ENCODE measurements at regions not wholly inside any gene's neighbourhood (a gene's known extent, or its start where the extent isn't known, plus 50 kb on each side); places are given as distances from the start of the nearest gene placed in this dataset.
"Not testable (repeated sequence)": the region's sequence is repeated elsewhere in the genome, so short reads cannot be mapped to it uniquely, and the experiment has no call there.

DNA sequence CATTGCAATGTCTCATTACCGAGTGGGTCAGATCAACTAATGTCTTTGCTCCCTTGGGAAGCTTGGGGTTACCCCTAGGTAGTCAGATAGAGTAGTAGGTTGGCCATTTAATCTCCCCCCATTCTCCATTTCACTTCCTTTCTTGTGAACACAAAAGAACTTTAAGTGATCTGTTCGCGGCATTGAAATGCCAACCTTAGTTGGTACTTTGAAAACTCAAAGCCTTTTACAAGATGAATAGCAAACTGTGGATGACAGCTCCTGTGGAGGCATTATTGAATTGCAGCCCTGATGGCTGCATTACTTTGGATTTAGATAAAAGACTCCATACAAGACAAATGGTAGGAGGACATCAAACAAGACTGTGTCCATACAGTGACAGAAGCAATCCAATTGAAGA is 469.1 kb downstream of the GBA3 start:
- DNase-seq = no peak

DNA sequence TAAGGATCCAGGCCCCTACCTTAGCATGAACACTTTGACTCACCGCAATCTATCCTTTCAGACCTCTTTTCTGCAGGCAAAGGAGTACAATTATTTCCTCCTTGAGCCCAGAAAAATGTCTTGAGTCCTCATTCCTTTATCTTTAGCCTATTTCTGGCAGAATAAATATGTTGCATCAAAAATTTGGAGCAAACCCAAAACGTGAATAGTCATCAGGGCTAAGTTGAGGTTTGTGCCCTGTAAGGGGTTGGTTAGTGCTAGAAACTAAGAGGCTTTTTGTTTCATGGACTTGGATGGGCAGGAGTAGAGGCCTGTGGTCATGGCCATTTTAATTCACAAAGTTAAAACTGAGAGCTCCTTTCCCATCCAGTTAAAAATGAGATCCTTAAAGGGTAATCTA is 460.3 kb downstream of the GBA3 start:
- DNase-seq = no peak

DNA sequence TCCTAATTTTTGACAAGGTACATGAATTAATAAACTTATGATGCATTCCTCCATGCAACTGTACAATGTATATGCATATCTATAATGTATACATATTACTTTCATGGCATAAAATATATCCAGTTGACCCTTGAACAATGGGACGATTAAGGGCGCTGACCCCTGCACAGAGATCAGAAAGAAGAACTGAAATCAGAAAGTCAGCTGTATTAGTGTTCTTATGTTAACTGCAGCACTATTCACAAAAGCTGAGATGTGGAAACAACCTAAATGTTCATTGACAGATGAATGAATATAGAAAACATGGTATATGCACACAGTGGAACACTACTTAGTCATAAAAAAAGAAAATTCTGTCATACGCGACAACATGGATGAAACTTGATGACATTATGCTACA is 457.1 kb downstream of the GBA3 start:
- no peak for DNase-seq

DNA sequence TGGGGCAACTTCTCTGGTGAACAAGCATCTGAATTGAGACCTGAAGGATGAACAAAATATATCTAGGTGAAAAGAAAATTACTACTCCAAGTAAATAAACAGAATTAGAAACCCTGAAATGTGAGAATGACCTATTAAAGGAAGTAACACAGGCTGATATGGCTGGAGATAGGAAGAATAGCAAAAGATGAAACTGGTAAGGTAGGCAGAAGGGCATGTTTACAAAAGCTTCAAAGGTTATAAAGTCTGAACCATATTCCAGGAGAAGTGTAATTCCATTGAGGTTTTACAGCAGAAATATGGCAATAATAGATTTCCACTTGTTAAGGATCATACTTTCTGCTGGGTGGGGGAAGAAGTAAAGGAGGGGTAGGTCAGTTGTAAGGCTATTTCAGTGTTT is 452.0 kb downstream of the GBA3 start:
- no peak for DNase-seq

DNA sequence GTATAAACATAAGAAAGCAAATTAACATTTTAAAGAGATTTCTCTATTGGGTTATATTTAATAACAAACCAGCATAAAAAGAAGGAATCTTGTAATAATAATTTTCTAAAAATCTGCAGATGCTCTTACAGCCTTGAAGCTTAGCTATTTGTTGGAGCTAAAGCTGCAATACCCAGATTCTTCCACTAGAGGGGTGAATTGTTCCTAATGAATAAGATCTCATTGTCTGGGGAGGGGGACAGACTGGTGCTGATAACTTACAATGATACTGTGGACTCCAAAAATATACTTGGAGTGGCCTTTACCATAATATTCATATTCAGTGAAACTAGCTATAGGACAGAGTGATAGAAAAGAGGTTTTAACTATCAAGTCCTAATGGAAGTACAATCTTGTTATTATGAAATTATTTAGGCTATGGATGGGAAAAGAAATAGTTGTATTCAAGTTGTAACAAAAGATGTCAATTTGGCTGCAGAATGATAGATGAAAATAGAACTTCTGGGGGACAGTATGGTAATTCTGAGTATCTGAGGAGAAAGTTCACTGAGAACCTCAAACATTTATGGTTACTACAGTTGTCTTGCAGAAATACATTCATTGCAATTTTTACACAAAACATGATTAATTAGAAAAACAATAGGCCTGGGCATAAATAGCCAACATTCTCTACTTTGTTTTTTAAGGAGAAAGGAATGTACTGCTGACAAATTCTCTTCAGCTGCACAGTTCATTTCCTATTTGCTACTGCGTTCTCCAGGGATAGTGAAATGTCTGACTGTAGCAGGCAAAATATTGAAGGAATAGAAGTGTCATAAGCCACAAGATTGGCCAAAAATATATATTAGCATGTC is 443.3 kb downstream of the GBA3 start:
- DNase-seq = peak; percentile 8 to 70

DNA sequence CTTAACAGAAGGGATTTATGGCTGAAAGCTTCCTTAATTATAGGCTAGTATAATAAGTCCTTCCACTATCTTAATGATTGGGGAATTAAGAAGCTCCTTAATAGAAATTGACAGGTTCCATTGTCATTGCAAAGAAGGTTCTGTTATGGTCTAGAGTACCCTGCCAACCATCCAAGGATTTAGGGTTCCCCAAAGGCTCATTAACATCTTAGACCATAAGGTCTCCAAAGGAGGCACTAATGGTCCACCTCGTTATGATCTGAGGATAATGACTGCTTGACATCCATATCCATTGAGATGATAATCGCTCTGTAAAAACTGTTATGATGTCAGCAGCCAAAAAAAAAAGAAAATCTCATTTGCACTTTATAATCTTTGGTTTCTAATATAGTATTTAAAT is 441.6 kb downstream of the GBA3 start:
- DNase-seq = no peak

DNA sequence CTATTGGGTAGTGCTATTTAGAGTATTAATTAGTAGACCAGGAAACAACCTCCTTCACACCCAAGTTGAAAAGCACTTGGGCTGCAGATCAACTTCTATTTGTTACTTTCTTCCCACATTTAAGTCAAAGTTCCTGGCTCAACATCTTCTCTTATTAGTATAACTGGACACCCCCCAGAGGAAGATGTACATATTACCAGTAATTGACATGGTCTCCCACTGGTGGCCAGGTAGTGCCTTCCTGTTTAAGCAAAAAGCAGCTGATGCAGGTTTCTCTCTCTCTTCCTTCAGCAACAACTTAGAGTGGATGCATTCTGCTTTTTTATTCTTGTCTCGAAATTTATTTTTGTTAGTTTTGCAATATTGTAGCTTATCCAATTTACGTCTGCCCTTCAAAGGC is 438.1 kb downstream of the GBA3 start:
- no peak for DNase-seq

DNA sequence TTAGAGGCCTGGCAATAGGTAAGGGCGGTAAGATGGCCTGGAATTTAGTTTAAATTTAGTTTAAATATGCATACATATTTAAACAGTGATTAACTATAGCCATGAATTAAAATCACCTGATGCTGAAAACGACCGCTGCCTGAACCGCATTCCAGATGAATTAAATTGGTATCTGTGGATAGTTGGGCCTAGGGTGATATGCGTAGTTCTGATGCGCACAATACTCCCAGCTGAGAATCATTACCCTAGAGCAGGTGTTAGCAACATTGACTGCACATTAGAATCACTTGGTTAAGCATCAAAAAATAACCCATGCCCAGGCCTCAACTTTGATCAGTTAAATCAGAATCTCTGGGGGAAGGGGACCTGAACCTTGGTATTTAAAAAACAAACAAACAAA is 432.4 kb downstream of the GBA3 start:
- no peak for DNase-seq

DNA sequence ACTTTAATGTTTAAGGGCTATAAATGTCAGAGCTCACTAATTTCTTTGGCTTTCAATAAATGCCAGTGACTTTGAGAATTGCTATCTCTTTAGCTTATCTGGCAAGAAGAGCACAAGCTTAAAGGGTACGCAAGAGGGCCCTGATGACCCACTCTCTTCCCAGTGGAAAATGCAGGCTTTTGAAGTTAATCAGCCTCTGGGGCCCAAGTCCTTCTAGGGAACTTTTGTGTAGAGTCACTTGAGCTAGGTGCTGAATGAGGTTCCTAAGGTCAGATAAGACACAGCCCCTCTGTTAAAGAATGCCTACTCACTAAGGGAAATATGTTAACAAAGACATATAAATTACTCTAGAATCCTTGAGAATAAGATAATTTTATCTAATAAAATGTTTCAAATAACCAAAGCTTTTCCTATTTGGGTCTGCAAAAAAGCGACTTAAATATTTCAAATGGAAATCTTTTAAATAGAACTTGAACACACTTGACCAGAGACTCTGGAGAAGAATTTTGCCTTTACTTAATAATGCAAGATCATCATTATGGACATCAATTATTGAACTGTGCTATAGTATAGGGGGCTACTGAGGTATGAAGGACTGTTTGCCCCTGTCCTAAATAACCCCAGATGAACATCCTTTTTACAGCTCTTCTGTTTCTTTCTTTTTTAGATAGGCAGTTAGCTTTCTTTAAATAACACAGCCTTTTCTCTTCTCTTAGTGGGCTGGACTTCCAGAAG is 430.1 kb downstream of the GBA3 start:
- DNase-seq = no peak

DNA sequence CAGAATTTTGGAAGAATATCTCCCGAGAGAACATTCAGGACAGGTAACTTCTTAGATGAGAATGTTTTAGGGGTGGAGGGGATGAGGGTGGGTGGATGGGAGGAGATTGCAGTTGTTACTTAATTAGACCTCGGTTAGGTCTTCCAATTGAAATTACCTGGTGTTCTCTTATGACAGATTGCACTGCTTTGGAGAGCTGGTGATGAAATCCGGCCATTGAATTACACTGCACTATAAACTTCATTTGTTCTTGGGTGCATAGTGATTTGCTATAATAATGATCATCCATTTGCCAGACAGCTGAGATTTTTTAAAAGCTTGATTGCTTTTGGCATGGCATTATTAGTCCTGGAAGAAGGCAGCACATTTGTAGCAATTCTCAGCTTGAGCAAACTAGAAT is 427.6 kb downstream of the GBA3 start:
- no peak for DNase-seq

DNA sequence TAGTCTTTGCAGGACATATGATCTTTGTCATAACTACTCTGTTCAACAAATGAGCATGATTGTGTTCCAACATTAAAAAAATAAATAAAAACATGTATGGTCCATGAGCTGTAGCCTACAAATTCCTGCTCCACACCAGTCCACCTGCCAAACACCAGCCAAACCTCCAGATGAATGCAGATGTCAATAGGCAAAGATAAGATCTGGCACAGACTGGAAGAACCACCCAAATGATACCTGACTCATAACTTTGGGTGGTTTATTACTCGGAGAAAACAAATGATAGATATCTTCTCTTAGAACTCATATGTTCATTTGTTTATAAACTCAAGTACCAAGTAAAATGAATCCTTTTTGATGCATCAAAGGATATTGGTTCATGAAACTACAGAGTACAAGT is 425.1 kb downstream of the GBA3 start:
- no peak for DNase-seq

DNA sequence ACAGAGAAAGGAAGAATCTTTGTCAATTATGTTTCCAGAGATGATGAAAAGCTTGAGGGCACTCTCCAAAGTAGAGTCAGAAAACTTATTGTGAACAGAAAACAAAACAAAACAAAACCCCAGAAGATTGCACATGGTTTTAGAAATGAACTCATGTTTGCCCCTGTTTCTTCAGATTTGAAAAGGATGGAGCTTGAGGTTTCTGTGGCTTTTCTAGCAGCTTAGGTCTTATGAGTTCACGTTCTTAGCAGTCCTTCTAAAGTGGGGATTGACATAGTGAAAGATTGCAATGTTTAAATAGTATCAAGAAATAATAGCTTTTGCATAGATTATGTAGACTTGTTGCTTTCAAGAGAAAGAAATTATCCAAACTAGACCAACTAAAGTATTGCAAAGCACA is 421.8 kb downstream of the GBA3 start:
- DNase-seq = no peak

DNA sequence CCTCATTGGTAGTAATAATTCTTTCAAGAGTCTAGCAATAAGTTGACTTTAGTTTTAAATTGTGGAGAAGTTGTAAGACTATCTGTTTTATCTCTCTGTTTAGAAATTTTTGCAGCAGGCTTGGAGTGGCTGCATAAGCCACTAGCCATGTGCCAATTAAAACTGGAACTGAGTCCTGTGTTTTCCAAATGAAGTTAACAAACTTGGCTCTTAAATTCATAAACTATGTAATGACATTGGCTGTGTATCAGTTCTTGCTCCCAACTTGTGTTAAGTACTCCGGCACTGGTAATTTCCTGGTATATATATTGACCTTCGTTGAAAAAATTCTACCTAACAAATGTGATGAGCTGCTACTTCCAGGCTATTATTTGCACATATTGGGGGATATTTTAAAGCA is 420.4 kb downstream of the GBA3 start:
- DNase-seq = no peak

DNA sequence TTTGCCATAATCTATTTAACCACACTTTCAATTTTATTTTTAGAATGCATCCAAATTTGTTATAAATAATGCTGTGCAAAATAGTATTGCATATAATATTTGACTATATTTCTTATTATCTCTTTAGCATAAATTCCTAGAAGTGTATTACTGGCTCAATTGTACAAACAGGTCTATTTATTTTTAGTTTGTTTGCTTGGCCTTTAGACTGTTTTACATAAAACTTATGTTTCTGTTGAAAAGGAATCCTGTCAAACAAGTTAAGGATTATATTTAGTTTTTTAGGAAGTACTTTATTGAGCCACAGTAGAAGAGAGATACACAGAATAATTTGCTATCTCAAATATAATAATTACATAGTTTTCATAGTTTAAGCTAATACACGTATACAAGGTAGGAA is 413.8 kb downstream of the GBA3 start:
- DNase-seq = no peak

DNA sequence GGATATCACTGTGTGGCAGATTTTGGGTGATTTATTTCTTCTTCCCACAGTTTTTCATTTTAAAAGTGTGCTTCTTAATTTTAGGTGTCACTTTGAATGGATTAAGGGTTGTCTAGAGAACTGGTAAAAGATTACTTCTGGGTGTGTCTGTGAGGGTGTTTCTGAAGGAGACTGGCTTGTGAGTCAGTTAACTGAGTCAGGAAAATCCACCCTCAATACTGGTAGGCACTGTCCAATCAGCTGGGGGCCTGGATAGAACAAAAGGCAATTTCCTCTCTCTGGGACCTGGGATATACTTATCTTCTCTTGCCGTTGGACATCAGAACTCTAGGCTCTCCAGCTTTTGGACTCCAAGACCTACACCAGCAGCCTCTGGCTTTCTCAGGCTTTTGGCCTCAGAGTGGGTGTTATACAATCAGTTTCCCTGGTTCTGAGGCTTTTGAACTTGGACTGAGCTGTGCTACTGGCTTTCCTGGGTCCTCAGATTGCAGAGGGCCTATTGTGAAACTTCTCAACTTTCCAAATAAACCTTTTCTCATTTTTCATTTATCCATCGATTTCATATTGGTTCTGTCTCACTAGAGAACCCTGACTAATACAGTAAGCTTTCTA is 413.1 kb downstream of the GBA3 start:
- DNase-seq = no peak

DNA sequence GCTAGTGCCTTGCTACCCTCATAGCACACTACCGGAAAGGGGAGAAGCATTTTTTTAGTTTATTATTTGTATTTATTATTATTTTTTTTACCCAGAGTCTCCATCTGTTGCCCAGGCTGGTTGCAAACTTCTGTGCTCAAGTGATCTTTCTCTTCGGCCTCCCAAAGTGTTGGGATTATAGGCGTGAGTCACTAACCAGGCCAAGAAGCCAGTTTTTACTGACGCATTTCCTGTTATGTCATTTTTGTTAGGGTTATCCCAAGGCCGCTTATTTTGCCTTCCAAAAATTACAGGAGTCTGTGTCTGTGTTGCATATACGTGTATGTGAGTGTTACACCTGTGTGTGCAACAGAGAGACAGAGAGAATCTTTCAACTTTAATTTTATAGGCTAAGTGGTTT is 404.5 kb downstream of the GBA3 start:
- DNase-seq = no peak

DNA sequence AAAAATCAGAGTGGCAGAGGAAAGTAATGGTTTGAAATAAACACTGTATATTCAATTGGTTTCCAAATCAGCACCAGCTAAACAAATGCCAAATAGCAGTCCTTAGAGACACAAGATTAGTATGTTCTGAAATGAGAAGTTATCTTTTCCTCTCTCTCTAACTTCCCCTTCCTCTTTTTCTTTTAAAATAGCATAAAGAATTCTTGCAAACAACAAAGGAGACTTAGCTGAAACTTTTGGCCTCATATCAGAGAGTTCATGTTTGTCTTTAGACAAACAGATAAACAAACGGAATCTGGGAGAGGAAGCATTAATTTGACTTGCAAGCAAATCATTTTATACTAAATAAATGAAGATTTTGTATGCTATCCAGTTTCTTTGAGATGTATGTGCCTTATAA is 399.0 kb downstream of the GBA3 start:
- DNase-seq = peak in 1 of 2 donors; percentile 2

DNA sequence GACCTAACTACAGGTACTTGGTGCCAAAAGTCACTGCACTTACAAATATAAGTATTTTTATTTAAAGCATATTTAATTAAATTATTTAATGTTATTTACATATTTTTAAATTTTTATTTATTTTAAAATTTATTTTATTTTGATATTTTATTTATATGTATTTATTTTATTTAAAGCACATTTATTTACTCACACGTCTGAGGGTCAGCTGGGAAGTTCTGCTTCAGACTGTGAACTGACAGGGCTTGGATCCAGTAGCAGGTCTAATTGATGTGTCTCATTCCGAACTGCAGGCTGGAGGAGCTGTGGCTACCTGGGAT is 392.5 kb downstream of the GBA3 start:
- no peak for DNase-seq

DNA sequence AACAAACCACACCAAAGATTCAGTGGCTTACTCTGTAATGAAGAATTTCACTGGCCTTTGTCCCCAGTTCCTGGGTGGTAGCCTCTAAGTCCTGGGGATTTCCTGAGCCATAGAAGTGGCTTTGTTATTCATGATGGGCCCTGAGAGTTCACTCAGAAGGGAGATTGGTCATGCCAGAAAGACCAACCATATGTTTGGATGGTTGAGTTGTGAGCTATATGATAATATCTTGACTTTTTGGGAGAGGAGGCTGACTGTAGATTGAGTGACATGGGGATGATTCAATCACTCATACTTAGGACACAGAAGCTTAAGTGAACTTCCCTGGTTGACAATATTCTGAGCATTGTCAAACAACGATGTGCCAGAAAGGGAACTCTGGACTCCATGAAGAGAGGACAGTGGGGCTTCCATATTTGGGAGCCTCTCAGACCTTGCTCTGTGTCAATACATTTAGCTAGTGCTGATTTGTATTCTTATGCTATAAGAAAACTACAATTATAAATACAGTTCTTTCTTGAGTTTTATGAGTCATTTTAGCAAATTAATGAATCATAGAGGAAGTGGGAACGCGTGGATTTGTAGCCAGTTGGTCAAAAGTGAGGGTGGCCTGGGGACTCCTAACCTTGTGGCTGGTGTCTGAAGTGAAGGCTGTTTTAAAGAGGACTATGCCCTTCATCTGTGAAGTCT is 392.0 kb downstream of the GBA3 start:
- no peak for DNase-seq

DNA sequence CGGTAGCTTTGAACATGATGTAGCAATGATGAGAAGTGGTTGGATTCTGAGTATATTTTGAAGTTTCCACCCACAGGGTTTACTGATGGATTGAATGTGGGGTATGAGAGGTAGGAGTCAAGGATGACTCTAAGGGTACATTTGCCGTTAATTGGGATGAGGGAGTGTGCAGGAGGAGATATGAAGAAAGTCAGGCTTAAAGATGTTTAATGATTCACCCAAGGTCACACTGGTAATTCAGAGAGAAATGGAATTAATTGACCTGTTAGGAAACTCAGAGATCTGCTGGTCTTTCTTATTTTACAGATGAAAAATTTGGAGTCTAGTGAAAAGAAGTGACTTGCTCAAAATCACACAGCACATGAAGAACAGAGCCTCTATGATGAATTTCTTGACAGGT is 390.7 kb downstream of the GBA3 start:
- DNase-seq = no peak

DNA sequence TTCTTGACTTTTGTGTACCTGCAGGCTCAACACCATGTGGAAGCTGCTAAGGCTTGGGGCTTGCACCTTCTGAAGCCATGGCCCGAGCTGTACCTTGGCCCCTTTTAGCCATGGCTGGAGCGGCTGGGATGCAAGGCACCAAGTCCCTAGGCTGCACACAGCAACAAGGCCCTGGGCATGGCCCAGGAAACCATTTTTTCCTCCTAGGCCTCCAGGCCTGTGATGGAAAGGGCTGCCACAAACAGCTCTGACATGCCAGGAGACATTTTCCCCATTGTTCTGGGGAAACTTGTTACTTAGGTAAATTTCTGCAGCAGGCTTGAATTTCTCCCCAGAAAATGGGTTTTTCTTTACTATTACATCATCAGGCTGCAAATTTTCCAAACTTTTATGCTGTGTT is 387.4 kb downstream of the GBA3 start:
- DNase-seq = not testable (repeated sequence)

DNA sequence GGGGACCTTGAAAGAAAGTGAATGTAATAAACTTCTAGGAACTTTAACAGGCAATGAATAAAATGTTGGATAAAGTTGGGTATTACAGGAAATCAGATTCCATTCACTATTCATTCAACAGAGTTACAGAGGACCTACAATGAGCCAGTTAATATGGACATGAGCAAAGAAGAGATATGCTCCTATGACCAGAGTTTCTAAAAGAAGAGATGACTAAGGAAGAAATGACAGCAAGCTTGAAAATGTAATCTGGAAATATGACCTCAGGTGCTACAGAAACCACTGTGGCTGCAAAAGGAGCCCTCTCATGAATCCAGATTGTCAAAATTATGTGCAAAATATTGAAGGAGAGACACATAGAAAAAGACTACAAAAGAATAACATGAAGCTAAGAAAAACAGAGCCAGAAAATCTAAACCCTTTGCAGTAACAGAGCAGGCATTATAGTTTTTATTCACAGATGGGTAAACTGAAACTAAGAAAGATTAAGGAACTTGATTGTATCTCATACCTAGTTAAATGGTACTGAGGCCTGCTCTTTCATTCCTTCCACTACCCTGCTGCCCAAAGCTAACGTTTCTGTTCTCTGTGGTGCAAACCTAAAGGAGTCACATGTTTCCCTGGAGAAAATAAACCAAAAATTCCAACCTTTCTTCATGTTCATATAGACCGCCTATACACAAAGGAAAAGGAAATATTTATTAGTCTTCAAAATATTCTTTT is 378.3 kb downstream of the GBA3 start:
- DNase-seq = no peak

DNA sequence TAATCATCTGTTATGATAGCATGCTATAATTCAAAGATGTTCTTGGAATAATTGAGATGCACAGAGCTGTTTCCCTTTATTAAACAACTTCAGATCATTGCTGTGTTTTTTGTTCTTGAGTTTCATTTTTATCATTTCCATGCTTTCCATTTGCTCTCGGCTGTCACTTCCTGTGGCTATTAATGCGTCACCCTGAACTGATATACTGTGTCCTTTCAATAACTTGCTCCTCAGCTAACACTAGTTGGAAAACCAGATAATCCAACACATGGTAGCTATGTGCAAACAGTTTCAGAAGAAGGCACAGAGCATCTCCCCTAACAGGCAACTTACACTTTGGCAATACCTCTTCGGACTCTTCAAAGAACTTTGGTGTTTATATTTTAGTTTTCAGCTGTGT is 376.0 kb downstream of the GBA3 start:
- DNase-seq = no peak
